BLaER1 (cell line): ENCODE measurements at regions not wholly inside any gene's neighbourhood (a gene's known extent, or its start where the extent isn't known, plus 50 kb on each side); places are given as distances from the start of the nearest gene placed in this dataset.
A peak's percentile ranks its signal among the peaks of the same experiment; 100 is the strongest.

Source experiments
- H3K27ac ChIP-seq: shearing (Covaris generic); formaldehyde crosslinking; 2 replicates; pipeline ENCODE4 v1.8.1; 2022
- H3K27me3 ChIP-seq: shearing (Covaris generic); formaldehyde crosslinking; 2 replicates; pipeline ENCODE4 v1.8.1; 2022
- H3K36me3 ChIP-seq: shearing (Covaris generic); formaldehyde crosslinking; 2 replicates; pipeline ENCODE4 v1.8.1; 2022
- H3K4me1 ChIP-seq: shearing (Covaris generic); formaldehyde crosslinking; 2 replicates; pipeline ENCODE4 v1.8.1; 2022
- H3K4me2 ChIP-seq: shearing (Covaris generic); formaldehyde crosslinking; 2 replicates; pipeline ENCODE4 v1.8.1; 2022
- H3K4me3 ChIP-seq: shearing (Covaris generic); formaldehyde crosslinking; 2 replicates; pipeline ENCODE4 v1.8.1; 2022
- H3K9ac ChIP-seq: shearing (Covaris generic); formaldehyde crosslinking; 2 replicates; pipeline ENCODE4 v1.8.1; 2022
- H3K9me3 ChIP-seq: shearing (Covaris generic); formaldehyde crosslinking; 2 replicates; pipeline ENCODE4 v1.8.1; 2022
- H4K20me1 ChIP-seq: shearing (Covaris generic); formaldehyde crosslinking; 2 replicates; pipeline ENCODE4 v1.8.1; 2022
- Cebpa-rat ChIP-seq: shearing (Covaris generic); IDR thresholded peaks from 2 replicates; pipeline ENCODE4 v1.8.1; 2022

- no peaks in the 10 kb centered on the region for H4K20me1 ChIP-seq
- no peak overlapping the region for H3K27ac ChIP-seq
- peaks cover 51% of the 10 kb centered on the region for H3K4me1 ChIP-seq
- H3K4me3 ChIP-seq = no peak overlapping the region
- H3K9ac ChIP-seq = no peak overlapping the region
- no peaks in the 10 kb centered on the region for H3K9me3 ChIP-seq
- H3K36me3 ChIP-seq = no peaks in the 10 kb centered on the region
- no peaks in the 10 kb centered on the region for H3K27me3 ChIP-seq
- no peak overlapping the region for H3K4me2 ChIP-seq
- TF ChIP-seq Cebpa-rat = no peak
Measured at GRCh38 chr20:19908576-19908975, 108.6 kb upstream of the NAA20 start.

DNA sequence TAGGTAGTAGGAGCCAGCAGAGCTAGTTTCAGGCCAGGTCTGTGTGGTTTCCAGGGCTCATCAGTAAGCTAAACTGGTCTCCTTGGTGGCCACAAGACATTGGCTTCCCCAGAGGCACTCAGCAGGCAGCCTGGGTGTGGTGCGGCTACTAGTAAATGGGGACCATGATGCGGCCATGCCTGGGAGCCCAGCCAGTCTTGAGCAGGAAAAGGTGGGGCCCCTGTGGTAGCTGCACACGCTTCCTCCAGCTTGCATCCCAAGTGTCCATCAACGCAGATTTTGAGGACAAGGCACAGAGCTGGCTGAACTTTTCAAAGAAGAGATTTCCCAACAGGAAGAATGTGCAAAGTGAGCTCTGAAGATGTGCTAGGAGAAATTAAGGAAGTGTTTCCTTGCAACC lies 107.4 kb upstream of the NAA20 start:
- TF ChIP-seq Cebpa-rat = no peak
- Histone ChIP-seq H3K4me3 (no peak overlapping the region), H3K27me3 (no peaks in the 10 kb centered on the region), H3K36me3 (no peaks in the 10 kb centered on the region), H3K4me1 (peaks cover 59% of the 10 kb centered on the region), H3K9me3 (no peaks in the 10 kb centered on the region), H3K4me2 (peak overlapping the region; percentile 39; the same call in 1 of the 2 replicates), H4K20me1 (no peaks in the 10 kb centered on the region), H3K9ac (no peak overlapping the region), H3K27ac (no peak overlapping the region)

DNA sequence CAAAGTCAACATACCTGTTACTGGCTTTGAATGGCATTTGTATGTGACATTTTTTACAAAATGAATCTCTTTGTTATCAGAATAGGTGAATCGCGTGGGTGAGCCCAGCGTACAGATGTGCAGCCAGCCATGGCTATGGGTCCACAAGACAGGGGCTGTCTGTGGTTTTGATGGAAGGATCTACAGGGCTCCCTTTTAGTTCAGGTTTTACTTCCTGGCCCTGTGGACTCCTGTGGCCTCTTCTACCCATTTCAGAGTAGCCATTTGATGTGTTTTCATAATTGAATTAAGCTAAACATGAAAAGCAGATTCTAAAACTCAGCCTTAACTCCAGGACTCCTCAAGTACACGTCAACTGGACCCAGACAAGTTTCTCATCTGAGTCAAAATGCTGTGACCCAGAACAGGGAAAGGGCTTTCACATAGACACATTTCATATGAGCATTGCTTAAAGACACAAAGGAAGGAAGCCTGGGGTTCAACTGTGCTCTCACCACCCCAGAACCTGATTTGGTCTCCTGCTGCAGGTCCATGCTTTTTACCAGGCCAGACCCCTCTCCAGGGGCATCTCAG lies 105.3 kb upstream of the NAA20 start:
- no peak overlapping the region for H3K4me3 ChIP-seq
- no peaks in the 10 kb centered on the region for H3K9me3 ChIP-seq
- no peak overlapping the region for H3K27ac ChIP-seq
- H3K27me3 ChIP-seq = no peaks in the 10 kb centered on the region
- no peak for TF ChIP-seq Cebpa-rat
- no peak overlapping the region for H3K9ac ChIP-seq
- H3K36me3 ChIP-seq = no peaks in the 10 kb centered on the region
- H3K4me2 ChIP-seq = peak overlapping the region; percentile 52
- H3K4me1 ChIP-seq = peaks cover 80% of the 10 kb centered on the region
- no peaks in the 10 kb centered on the region for H4K20me1 ChIP-seq

- H3K27ac ChIP-seq = no peak overlapping the region
Measured at GRCh38 chr20:19913349-19913748, 103.8 kb upstream of the NAA20 start.

DNA sequence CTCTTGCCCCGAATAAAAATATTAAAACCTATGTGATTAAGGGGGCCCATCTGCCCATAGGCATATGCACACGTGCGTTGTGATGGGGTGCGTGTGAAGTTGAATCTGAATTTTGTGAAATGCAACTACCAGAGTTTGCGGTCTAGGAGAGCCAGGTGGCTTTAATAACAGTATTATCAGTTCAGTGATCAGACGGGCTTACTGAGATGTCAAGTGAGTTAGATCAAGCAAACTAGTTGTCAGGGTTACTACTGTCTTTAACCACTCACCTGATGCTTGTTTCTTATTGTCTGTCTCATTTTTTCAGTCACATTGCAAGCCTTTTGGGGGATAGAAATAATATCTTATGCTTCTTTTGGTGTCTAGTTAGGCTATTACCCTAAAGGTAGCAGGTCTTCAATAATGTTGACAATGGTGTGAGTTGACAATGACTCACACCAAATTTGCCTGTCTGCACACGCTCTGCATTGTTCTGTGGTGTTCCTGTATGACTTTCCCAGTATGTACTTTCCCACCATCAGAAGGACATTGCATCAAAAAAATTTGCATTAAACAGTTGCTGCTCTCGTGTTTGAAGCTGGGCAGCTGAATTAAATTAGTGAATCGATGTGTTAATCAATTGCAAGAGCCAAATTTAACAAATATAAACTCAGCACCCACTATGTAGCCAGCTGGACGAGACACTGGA lies 103.1 kb upstream of the NAA20 start:
- Histone ChIP-seq H3K36me3 (no peaks in the 10 kb centered on the region), H3K4me1 (peaks cover 95% of the 10 kb centered on the region), H3K9me3 (no peaks in the 10 kb centered on the region), H3K27ac (peak overlapping the region; percentile 69; the same call in 1 of the 2 replicates), H3K4me2 (peak overlapping the region; percentile 87), H3K4me3 (no peak overlapping the region), H3K9ac (no peak overlapping the region; the same call in 1 of the 2 replicates), H3K27me3 (no peaks in the 10 kb centered on the region), H4K20me1 (no peaks in the 10 kb centered on the region)
- TF ChIP-seq Cebpa-rat = no peak

More at GRCh38 chr20:19913349-19913748, 103.8 kb upstream of the NAA20 start:
- Histone ChIP-seq H3K4me3 (no peak overlapping the region), H3K36me3 (no peaks in the 10 kb centered on the region), H4K20me1 (no peaks in the 10 kb centered on the region), H3K27me3 (no peaks in the 10 kb centered on the region), H3K9ac (no peak overlapping the region), H3K4me2 (peak overlapping the region; percentile 87), H3K9me3 (no peaks in the 10 kb centered on the region), H3K4me1 (peaks cover 88% of the 10 kb centered on the region)
- TF ChIP-seq Cebpa-rat = no peak

GRCh38 chr20:19915111-19915798 lies 101.9 kb upstream of the NAA20 start:
- Histone ChIP-seq H3K27ac (peak overlapping the region; percentile 69), H3K4me2 (peak overlapping the region; percentile 87), H3K36me3 (no peaks in the 10 kb centered on the region), H3K4me1 (peaks cover 98% of the 10 kb centered on the region), H3K9me3 (no peaks in the 10 kb centered on the region), H3K9ac (peak overlapping the region; percentile 30; the same call in 1 of the 2 replicates), H3K4me3 (peak overlapping the region; percentile 36), H4K20me1 (no peaks in the 10 kb centered on the region), H3K27me3 (no peaks in the 10 kb centered on the region)
- TF ChIP-seq Cebpa-rat = peak; percentile 74

DNA sequence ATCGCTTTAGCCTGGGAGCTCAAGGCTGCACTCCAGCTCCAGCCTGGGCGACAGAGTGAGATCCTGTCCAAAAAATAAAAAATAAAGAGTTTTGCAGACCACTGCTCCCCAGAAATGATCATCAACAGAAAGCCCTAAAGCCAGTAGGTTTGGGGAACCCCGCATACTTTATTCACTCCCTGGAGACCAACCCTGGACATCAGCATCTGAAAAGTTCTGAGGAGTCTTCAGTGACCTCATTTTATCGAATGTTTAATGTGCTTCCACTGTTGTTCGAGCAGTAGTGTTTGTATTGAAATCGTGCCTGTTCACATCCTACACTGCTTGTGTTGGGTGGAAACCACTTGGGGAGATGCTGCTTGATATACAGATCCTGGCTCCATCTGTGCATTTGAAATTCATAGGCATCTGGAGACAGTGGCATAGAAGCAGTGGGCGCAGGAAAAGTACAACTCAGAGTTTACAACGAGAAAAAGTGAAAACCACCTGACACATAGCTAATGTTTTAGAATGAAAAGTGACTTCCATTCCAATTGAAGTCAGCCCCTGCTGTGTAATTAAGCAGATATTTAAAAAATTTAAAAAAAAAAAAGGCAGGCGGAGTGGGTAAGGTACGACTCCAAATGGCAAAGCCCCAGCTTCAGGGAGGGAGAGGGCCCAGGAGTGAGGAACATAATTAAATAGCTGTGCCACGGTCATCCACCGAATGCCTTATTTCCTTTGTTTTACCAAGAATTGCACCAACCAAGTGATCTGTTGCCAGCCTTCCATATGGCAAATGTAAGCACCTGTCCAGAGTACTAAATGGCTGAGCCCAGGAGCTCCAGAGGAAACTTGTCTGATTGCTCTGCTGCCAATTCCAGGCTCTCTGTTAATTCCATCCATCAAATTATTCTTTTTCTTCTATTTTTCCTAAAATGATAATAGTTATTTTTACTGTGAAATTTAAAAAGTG lies 100.4 kb upstream of the NAA20 start:
- H3K9me3 ChIP-seq = no peaks in the 10 kb centered on the region
- no peak for TF ChIP-seq Cebpa-rat
- H3K4me3 ChIP-seq = no peak overlapping the region
- peaks cover 87% of the 10 kb centered on the region for H3K4me1 ChIP-seq
- H3K27me3 ChIP-seq = no peaks in the 10 kb centered on the region
- H3K9ac ChIP-seq = no peak overlapping the region
- no peaks in the 10 kb centered on the region for H3K36me3 ChIP-seq
- H3K4me2 ChIP-seq = peak overlapping the region; percentile 87
- peak overlapping the region; percentile 69; the same call in 1 of the 2 replicates for H3K27ac ChIP-seq
- H4K20me1 ChIP-seq = no peaks in the 10 kb centered on the region

DNA sequence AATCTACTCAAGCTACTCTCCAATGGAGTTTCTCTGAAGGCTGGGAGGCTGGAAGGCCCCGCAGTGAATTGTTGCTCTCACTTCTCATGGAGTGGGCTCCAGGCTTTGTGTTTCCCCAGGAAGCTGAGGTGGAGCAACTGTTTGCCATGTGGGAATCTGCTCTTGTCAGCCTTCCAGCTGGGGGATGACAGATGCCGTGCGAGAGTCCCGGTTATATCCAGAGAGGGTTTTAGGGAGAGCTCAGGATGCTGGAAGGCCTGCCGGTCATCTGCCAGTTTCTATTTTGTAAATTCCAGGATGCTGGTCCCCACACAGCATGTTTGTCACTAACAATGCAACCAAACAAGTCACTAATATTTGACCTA lies 98.2 kb upstream of the NAA20 start:
- H3K9me3 ChIP-seq = no peaks in the 10 kb centered on the region
- peaks cover 67% of the 10 kb centered on the region for H3K4me1 ChIP-seq
- H3K27me3 ChIP-seq = no peaks in the 10 kb centered on the region
- no peak overlapping the region for H3K4me3 ChIP-seq
- no peak for TF ChIP-seq Cebpa-rat
- no peaks in the 10 kb centered on the region for H4K20me1 ChIP-seq
- no peaks in the 10 kb centered on the region for H3K36me3 ChIP-seq
- no peak overlapping the region for H3K9ac ChIP-seq
- H3K27ac ChIP-seq = peak overlapping the region; percentile 20; the same call in 1 of the 2 replicates
- H3K4me2 ChIP-seq = peak overlapping the region; percentile 87

DNA sequence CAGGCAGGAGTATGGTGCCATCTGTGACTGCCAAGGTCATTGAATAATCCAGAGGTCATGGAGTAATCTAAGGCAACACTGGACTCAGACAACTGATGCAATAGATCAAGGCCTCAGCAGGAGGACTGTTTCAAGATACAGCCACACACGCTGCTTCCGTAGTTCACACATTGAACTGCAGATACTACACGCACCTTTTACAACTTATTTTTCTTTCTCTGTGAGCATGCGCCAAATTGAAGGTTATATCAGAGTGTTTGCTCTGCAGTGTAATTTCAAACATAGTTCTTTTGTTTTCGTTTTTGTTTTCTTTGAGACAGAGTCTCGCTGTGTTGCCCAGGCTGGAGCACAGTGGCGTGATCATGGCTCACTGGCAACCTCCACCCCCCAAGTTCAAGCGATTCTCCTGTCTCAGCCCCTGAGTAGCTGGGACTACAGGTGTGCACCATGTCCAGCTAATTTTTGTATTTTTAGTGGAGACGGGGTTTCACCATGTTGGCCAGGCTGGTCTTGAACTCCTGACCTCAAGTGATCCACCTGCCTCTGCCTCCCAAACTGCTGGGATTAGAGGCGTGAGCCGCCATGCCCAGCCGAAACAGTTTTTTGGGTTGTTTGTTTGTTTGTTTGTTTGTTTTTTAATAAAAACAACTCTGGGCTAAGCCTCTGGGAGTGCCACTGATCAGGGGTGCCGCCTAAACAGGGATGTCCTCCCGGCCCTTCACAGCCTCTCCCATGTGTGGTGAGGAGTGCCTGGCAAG lies 96.6 kb upstream of the NAA20 start:
- H3K9me3 ChIP-seq = no peaks in the 10 kb centered on the region
- H3K4me2 ChIP-seq = peak overlapping the region; percentile 26
- H4K20me1 ChIP-seq = no peaks in the 10 kb centered on the region
- no peak overlapping the region for H3K9ac ChIP-seq
- H3K36me3 ChIP-seq = no peaks in the 10 kb centered on the region
- H3K27me3 ChIP-seq = no peaks in the 10 kb centered on the region
- H3K4me3 ChIP-seq = no peak overlapping the region
- H3K27ac ChIP-seq = no peak overlapping the region
- H3K4me1 ChIP-seq = peaks cover 51% of the 10 kb centered on the region
- TF ChIP-seq Cebpa-rat = no peak
